ENCODE measurements at regions not wholly inside any gene's neighbourhood (a gene's known extent, or its start where the extent isn't known, plus 50 kb on each side); places are given as distances from the start of the nearest gene placed in this dataset.
A peak's percentile ranks its signal among the peaks of the same experiment; 100 is the strongest.

- no peak overlapping the region for H3K4me3 ChIP-seq (replicated peaks; ENCODE audit: low read depth, low read length)
- no peak for TF ChIP-seq CTCF (IDR thresholded peaks at IDR 0.05; ENCODE audit: low read length, missing control alignments)
- no peak for DNase-seq (ENCODE audit: low read depth)
Measured at GRCh38 chr18:71336576-71337210, 1047.8 kb downstream of the SOCS6 start.

- no peak for DNase-seq (ENCODE audit: low read depth)
- no peak for TF ChIP-seq CTCF (IDR thresholded peaks at IDR 0.05; ENCODE audit: low read length, missing control alignments)
- no peak overlapping the region for H3K4me3 ChIP-seq (replicated peaks; ENCODE audit: low read depth, low read length)
Measured at GRCh38 chr18:71329563-71329962, 1040.7 kb downstream of the SOCS6 start.

- TF ChIP-seq CTCF (IDR thresholded peaks at IDR 0.05; ENCODE audit: low read length, missing control alignments): no peak
- no peak overlapping the region for H3K4me3 ChIP-seq (replicated peaks; ENCODE audit: low read depth, low read length)
- DNase-seq (ENCODE audit: low read depth): no peak
Measured at GRCh38 chr18:71329114-71329513, 1040.3 kb downstream of the SOCS6 start.

- H3K4me3 ChIP-seq (replicated peaks; ENCODE audit: low read depth, low read length): no peak overlapping the region
- TF ChIP-seq CTCF (IDR thresholded peaks at IDR 0.05; ENCODE audit: low read length, missing control alignments): no peak
- peak; percentile 10 for DNase-seq (ENCODE audit: low read depth)
Measured at GRCh38 chr18:71327850-71328249, 1039.0 kb downstream of the SOCS6 start.

GRCh38 chr18:71327441-71327840 lies 1038.6 kb downstream of the SOCS6 start:
- H3K4me3 ChIP-seq (replicated peaks; ENCODE audit: low read depth, low read length): no peak overlapping the region
- TF ChIP-seq CTCF (IDR thresholded peaks at IDR 0.05; ENCODE audit: low read length, missing control alignments): no peak
- DNase-seq (ENCODE audit: low read depth): peak; percentile 34

GRCh38 chr18:71326826-71327225 lies 1038.0 kb downstream of the SOCS6 start:
- H3K4me3 ChIP-seq (replicated peaks; ENCODE audit: low read depth, low read length): no peak overlapping the region
- no peak for TF ChIP-seq CTCF (IDR thresholded peaks at IDR 0.05; ENCODE audit: low read length, missing control alignments)
- no peak for DNase-seq (ENCODE audit: low read depth)

- H3K4me3 ChIP-seq (replicated peaks; ENCODE audit: low read depth, low read length): no peak overlapping the region
- TF ChIP-seq CTCF (IDR thresholded peaks at IDR 0.05; ENCODE audit: low read length, missing control alignments): no peak
- no peak for DNase-seq (ENCODE audit: low read depth)
Measured at GRCh38 chr18:71324356-71324755, 1035.5 kb downstream of the SOCS6 start.
